ENCODE measurements at regions not wholly inside any gene's neighbourhood (a gene's known extent, or its start where the extent isn't known, plus 50 kb on each side); places are given as distances from the start of the nearest gene placed in this dataset.

DNA sequence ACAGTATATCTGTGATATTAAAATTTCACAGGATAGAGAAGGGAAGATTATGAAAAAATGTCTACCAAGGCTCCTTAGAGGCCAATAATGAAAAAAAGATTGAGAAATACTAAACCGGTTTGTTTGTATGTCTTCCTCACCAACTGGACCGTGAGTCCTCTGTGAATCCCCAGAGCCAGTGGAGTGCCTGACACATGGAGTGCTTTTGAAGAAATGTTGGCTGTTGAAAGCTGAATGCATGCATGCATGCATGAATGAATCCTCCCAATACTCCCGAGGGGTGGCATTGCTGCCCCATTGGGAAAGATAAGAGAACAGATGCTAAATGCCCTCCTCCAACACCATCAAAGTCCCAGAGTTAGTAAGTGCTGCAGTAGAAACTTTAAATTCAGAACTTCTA is 152.7 kb upstream of the SERP2 start (continued):
- no peak for TF ChIP-seq POLR2AphosphoS5 (IDR thresholded peaks at IDR 0.05; ENCODE audit: low read depth)
- TF ChIP-seq ETS1 (IDR thresholded peaks at IDR 0.05): no peak
- TF ChIP-seq STAT1 (IDR thresholded peaks at IDR 0.05; ENCODE audit: unreplicated experiment): no peak

DNA sequence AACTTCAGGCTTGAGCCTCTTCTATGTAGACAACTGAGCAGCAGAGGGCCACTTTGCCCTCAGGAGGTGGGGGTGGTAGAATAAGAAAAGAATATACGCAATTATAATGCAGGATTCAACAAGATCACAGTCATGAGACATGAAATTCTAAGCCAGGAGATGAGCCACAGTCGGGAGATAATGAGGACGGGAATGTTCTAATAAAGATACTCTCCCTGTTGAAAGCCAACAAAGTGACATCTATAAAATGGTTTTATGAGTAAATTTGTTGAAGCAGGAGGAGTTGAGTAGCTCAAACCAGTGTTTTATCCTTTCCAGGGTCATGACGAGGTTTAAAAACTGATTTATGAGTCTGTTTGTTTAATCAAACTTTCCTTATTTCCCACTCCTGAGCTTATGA is 152.0 kb upstream of the SERP2 start:
- no peak overlapping the region for H3K27ac Mint-ChIP-seq
- H3K4me3 Mint-ChIP-seq: no peak overlapping the region
- Histone ChIP-seq H3K4me3 (no peak overlapping the region), H3K36me3 (ENCODE audit: insufficient read depth) (no peaks in the 10 kb centered on the region), H2AFZ (no peak overlapping the region), H3K79me2 (replicated peaks; ENCODE audit: insufficient read depth) (no peaks in the 10 kb centered on the region), H3K27me3 (ENCODE audit: insufficient read depth) (no peaks in the 10 kb centered on the region), H3K4me1 (ENCODE audit: insufficient read depth) (peaks cover 6% of the 10 kb centered on the region; the same call in 1 of the 2 replicates), H3K9me2 (ENCODE audit: insufficient read depth) (peaks cover 21% of the 10 kb centered on the region; the same call in 1 of the 2 replicates), H3F3A (replicated peaks; ENCODE audit: low read depth) (no peaks in the 10 kb centered on the region), H3K27ac (ENCODE audit: low read depth) (no peak overlapping the region), H4K20me1 (replicated peaks; ENCODE audit: insufficient read depth) (no peaks in the 10 kb centered on the region), H3K4me2 (no peak overlapping the region)
- peaks cover 4% of the 10 kb centered on the region for H3K4me1 Mint-ChIP-seq
- TF ChIP-seq ZNF331 (CRISPR knock-in tag; IDR thresholded peaks at IDR 0.05; ENCODE audit: low read depth) (no peak), STAT1 (IDR thresholded peaks at IDR 0.05; ENCODE audit: unreplicated experiment) (no peak), NANOG (IDR thresholded peaks at IDR 0.05; ENCODE audit: borderline replicate concordance) (no peak)
- no peaks in the 10 kb centered on the region for H3K36me3 Mint-ChIP-seq (ENCODE audit: low read depth)
- H3K27me3 Mint-ChIP-seq (ENCODE audit: insufficient read depth, low read depth, poor library complexity): peaks cover 2% of the 10 kb centered on the region
- no peaks in the 10 kb centered on the region for H3K9me3 Mint-ChIP-seq
- ATAC-seq (no peak), DNase-seq (ENCODE audit: low spot score) (no peak)

DNA sequence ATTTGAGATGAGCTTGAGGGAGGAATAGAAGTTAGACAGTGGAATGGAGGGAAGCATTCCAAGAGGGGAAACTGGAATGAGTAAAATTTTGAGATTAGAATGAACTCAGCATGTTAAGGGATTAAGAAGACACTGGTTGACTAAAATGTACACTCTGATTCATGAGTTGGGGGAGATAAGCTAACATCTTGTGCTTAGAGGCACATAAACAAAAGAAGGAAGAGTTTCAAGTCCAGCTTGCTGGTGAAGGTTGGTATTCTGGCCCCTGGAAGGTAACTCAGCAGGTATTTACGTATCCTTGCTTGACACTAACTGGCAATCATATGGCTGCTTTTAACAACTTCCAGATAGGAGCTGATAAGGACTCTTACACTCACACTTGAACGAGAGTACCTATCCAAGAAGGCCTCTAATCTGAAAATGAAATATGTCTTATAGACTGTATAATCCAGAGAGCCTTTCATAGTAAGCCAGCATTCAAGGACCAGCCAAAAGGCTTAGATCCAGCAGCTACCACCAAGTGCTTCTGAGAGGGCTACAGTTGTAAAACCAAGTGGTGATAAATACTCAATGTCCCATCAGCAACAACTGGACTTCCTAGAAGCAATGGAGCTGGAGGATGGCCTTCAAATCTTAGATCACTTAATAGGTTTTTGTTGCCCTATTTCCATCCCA is 149.7 kb upstream of the SERP2 start:
- Histone ChIP-seq H4K20me1 (replicated peaks; ENCODE audit: insufficient read depth) (no peaks in the 10 kb centered on the region), H2AFZ (no peak overlapping the region), H3K27me3 (ENCODE audit: insufficient read depth) (no peaks in the 10 kb centered on the region), H3K27ac (ENCODE audit: low read depth) (no peak overlapping the region), H3K4me1 (ENCODE audit: insufficient read depth) (peaks cover 6% of the 10 kb centered on the region; the same call in 1 of the 2 replicates), H3F3A (replicated peaks; ENCODE audit: low read depth) (no peaks in the 10 kb centered on the region), H3K36me3 (ENCODE audit: insufficient read depth) (no peaks in the 10 kb centered on the region), H3K4me3 (no peak overlapping the region), H3K9me2 (ENCODE audit: insufficient read depth) (peaks cover 18% of the 10 kb centered on the region; the same call in 1 of the 2 replicates), H3K79me2 (replicated peaks; ENCODE audit: insufficient read depth) (no peaks in the 10 kb centered on the region), H3K4me2 (no peak overlapping the region)
- Mint-ChIP-seq H3K4me3 (no peak overlapping the region), H3K4me1 (peaks cover 4% of the 10 kb centered on the region), H3K36me3 (ENCODE audit: low read depth) (no peaks in the 10 kb centered on the region), H3K27me3 (ENCODE audit: insufficient read depth, low read depth, poor library complexity) (peaks cover 2% of the 10 kb centered on the region), H3K9me3 (no peaks in the 10 kb centered on the region), H3K27ac (no peak overlapping the region)
- ATAC-seq (no peak), DNase-seq (ENCODE audit: low spot score) (no peak)
- no peak for TF ChIP-seq EZH2 (IDR thresholded peaks at IDR 0.05; ENCODE audit: low read depth, unreplicated experiment)

- Histone ChIP-seq H3K9me2 (ENCODE audit: insufficient read depth) (peaks cover 18% of the 10 kb centered on the region; the same call in 1 of the 2 replicates), H3K4me2 (no peak overlapping the region), H2AFZ (no peak overlapping the region), H3K27me3 (ENCODE audit: insufficient read depth) (no peaks in the 10 kb centered on the region), H3F3A (replicated peaks; ENCODE audit: low read depth) (no peaks in the 10 kb centered on the region), H4K20me1 (replicated peaks; ENCODE audit: insufficient read depth) (no peaks in the 10 kb centered on the region), H3K4me3 (no peak overlapping the region), H3K79me2 (replicated peaks; ENCODE audit: insufficient read depth) (no peaks in the 10 kb centered on the region), H3K36me3 (ENCODE audit: insufficient read depth) (no peaks in the 10 kb centered on the region), H3K4me1 (ENCODE audit: insufficient read depth) (peaks cover 6% of the 10 kb centered on the region; the same call in 1 of the 2 replicates), H3K27ac (ENCODE audit: low read depth) (no peak overlapping the region)
- DNase-seq (ENCODE audit: low spot score) (no peak), ATAC-seq (no peak)
- Mint-ChIP-seq H3K27me3 (ENCODE audit: insufficient read depth, low read depth, poor library complexity) (peaks cover 2% of the 10 kb centered on the region), H3K4me3 (no peak overlapping the region), H3K9me3 (no peaks in the 10 kb centered on the region), H3K36me3 (ENCODE audit: low read depth) (no peaks in the 10 kb centered on the region), H3K27ac (no peak overlapping the region), H3K4me1 (peaks cover 4% of the 10 kb centered on the region)
- TF ChIP-seq POLR2AphosphoS5 (IDR thresholded peaks at IDR 0.05; ENCODE audit: low read depth) (no peak), EZH2 (IDR thresholded peaks at IDR 0.05; ENCODE audit: low read depth, unreplicated experiment) (no peak), ZNF331 (CRISPR knock-in tag; IDR thresholded peaks at IDR 0.05; ENCODE audit: low read depth) (no peak), NANOG (IDR thresholded peaks at IDR 0.05; ENCODE audit: borderline replicate concordance) (no peak), STAT1 (IDR thresholded peaks at IDR 0.05; ENCODE audit: unreplicated experiment) (no peak), CREB1 (CRISPR knock-in tag; IDR thresholded peaks at IDR 0.05; ENCODE audit: low read depth) (no peak)
- TF ChIP-seq, protein P1, sequence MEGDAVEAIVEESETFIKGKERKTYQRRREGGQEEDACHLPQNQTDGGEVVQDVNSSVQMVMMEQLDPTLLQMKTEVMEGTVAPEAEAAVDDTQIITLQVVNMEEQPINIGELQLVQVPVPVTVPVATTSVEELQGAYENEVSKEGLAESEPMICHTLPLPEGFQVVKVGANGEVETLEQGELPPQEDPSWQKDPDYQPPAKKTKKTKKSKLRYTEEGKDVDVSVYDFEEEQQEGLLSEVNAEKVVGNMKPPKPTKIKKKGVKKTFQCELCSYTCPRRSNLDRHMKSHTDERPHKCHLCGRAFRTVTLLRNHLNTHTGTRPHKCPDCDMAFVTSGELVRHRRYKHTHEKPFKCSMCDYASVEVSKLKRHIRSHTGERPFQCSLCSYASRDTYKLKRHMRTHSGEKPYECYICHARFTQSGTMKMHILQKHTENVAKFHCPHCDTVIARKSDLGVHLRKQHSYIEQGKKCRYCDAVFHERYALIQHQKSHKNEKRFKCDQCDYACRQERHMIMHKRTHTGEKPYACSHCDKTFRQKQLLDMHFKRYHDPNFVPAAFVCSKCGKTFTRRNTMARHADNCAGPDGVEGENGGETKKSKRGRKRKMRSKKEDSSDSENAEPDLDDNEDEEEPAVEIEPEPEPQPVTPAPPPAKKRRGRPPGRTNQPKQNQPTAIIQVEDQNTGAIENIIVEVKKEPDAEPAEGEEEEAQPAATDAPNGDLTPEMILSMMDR (conservative IDR thresholded peaks at IDR 0.05; ENCODE audit: low read depth in 2 of 2): no peak
- TF ChIP-seq, protein P2, sequence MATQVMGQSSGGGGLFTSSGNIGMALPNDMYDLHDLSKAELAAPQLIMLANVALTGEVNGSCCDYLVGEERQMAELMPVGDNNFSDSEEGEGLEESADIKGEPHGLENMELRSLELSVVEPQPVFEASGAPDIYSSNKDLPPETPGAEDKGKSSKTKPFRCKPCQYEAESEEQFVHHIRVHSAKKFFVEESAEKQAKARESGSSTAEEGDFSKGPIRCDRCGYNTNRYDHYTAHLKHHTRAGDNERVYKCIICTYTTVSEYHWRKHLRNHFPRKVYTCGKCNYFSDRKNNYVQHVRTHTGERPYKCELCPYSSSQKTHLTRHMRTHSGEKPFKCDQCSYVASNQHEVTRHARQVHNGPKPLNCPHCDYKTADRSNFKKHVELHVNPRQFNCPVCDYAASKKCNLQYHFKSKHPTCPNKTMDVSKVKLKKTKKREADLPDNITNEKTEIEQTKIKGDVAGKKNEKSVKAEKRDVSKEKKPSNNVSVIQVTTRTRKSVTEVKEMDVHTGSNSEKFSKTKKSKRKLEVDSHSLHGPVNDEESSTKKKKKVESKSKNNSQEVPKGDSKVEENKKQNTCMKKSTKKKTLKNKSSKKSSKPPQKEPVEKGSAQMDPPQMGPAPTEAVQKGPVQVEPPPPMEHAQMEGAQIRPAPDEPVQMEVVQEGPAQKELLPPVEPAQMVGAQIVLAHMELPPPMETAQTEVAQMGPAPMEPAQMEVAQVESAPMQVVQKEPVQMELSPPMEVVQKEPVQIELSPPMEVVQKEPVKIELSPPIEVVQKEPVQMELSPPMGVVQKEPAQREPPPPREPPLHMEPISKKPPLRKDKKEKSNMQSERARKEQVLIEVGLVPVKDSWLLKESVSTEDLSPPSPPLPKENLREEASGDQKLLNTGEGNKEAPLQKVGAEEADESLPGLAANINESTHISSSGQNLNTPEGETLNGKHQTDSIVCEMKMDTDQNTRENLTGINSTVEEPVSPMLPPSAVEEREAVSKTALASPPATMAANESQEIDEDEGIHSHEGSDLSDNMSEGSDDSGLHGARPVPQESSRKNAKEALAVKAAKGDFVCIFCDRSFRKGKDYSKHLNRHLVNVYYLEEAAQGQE (IDR thresholded peaks at IDR 0.05; ENCODE audit: unreplicated experiment): no peak
Measured at GRCh38 chr13:44224450-44225149, 149.0 kb upstream of the SERP2 start.
